IMR-90 (cell line): ENCODE measurements at regions not wholly inside any gene's neighbourhood (a gene's known extent, or its start where the extent isn't known, plus 50 kb on each side); places are given as distances from the start of the nearest gene placed in this dataset.

ENCODE experiments used
- ATAC-seq: fragments of 200-7000 bp; cut with Tn5 transposase; 2 replicates; pipeline ENCODE4 v1.9.1; 2020; ENCODE audit warnings: low read depth, mild to moderate bottlenecking, moderate library complexity
- BruUV-seq: library from RNA; stranded (reverse); fragments of 400-500 nt; replicated peaks from 2 replicates; lab custom pipeline; 2021; lab: Mats Ljungman, UMichigan
- CTCF ChIA-PET: fragments of 300-600 bp; formaldehyde crosslinking; extraction: SDS; loops from one replicate; lab custom pipeline; 2021; ENCODE audit warnings: antibody characterized with exemption; lab: Yijun Ruan, JAX
- POLR2A ChIA-PET: fragments of 300-600 bp; sonication (Branson Sonifier 250); formaldehyde crosslinking; loops from one replicate; lab custom pipeline; 2022; ENCODE audit warnings: antibody characterized with exemption; ENCODE audit not compliant: unreplicated experiment; lab: Charles Lee
- DNase-seq: peaks from one replicate; pipeline ENCODE4 v3.0.0; 2013
- H2AFZ ChIP-seq: replicated peaks from 2 replicates; pipeline ENCODE3; 2013; ENCODE audit warnings: low read length, mild to moderate bottlenecking; ENCODE audit not compliant: poor library complexity
- H2AK5ac ChIP-seq: 2 replicates; pipeline ENCODE4 v1.6.1; 2013; ENCODE audit warnings: low read depth, low read length, inconsistent platforms
- H2AK9ac ChIP-seq: replicated peaks from 2 replicates; pipeline ENCODE3; 2013; ENCODE audit warnings: mild to moderate bottlenecking, low read depth, low read length, moderate library complexity; ENCODE audit not compliant: poor library complexity
- H2BK120ac ChIP-seq: 2 replicates; pipeline ENCODE4 v1.6.1; 2013; ENCODE audit warnings: low read depth, low read length, inconsistent platforms
- H2BK15ac ChIP-seq: 3 replicates; pipeline ENCODE4 v1.6.1; 2013; ENCODE audit warnings: low read depth, low read length, inconsistent platforms
- H2BK20ac ChIP-seq: 2 replicates; pipeline ENCODE4 v1.6.1; 2013; ENCODE audit warnings: low read depth, mild to moderate bottlenecking, inconsistent platforms, low read length, moderate library complexity
- H2BK5ac ChIP-seq: 2 replicates; pipeline ENCODE4 v1.6.1; 2013; ENCODE audit warnings: mild to moderate bottlenecking, low read depth, low read length, inconsistent platforms; ENCODE audit not compliant: poor library complexity, severe bottlenecking
- H3K14ac ChIP-seq: replicated peaks from 2 replicates; pipeline ENCODE4 v1.6.1; 2013; ENCODE audit warnings: low read depth, low read length, inconsistent platforms
- H3K18ac ChIP-seq: 2 replicates; pipeline ENCODE4 v1.6.1; 2013; ENCODE audit warnings: low read depth, low read length, control low read depth
- H3K23ac ChIP-seq: 2 replicates; pipeline ENCODE4 v1.6.1; 2013; ENCODE audit warnings: low read depth, low read length, inconsistent platforms
- H3K27ac ChIP-seq: 2 replicates; pipeline ENCODE4 v1.5.1; 2013; ENCODE audit warnings: mild to moderate bottlenecking, control low read depth, low read length; ENCODE audit not compliant: insufficient read depth
- H3K27me3 ChIP-seq: 2 replicates; pipeline ENCODE4 v1.6.1; 2013; ENCODE audit warnings: low read length; ENCODE audit not compliant: control insufficient read depth, insufficient read depth
- H3K36me3 ChIP-seq: 2 replicates; pipeline ENCODE4 v1.6.1; 2013; ENCODE audit warnings: low read length, mixed read lengths; ENCODE audit not compliant: control insufficient read depth, insufficient read depth
- H3K4ac ChIP-seq: 2 replicates; pipeline ENCODE4 v1.6.1; 2013; ENCODE audit warnings: low read depth, low read length, inconsistent platforms
- H3K4me1 ChIP-seq: 2 replicates; pipeline ENCODE4 v1.6.1; 2013; ENCODE audit warnings: low read length, mixed read lengths; ENCODE audit not compliant: control insufficient read depth, insufficient read depth
- H3K4me2 ChIP-seq: 2 replicates; pipeline ENCODE4 v1.6.1; 2013; ENCODE audit warnings: low read depth, mild to moderate bottlenecking, control low read depth, low read length, moderate library complexity
- H3K4me3 ChIP-seq: 2 replicates; pipeline ENCODE4 v1.5.1; 2013; ENCODE audit warnings: low read depth, mild to moderate bottlenecking, control low read depth, low read length, moderate library complexity; ENCODE audit not compliant: insufficient read depth
- H3K56ac ChIP-seq: 2 replicates; pipeline ENCODE4 v1.6.1; 2013; ENCODE audit warnings: low read length, inconsistent platforms; ENCODE audit not compliant: insufficient read depth; ENCODE audit errors: extremely low read depth
- H3K79me1 ChIP-seq, 2 experiments: 2 replicates each; pipeline ENCODE4 v1.6.1; 2013; ENCODE audit warnings: low read length in 2 of 2, inconsistent platforms in 1 of 2, low read depth in 1 of 2
- H3K9ac ChIP-seq: 2 replicates; pipeline ENCODE4 v1.6.1; 2013; ENCODE audit warnings: low read depth, low read length, control low read depth
- H3K9me1 ChIP-seq: 2 replicates; pipeline ENCODE4 v1.6.1; 2013; ENCODE audit warnings: low read length, inconsistent platforms; ENCODE audit not compliant: insufficient read depth
- H3K9me3 ChIP-seq: 2 replicates; pipeline ENCODE4 v1.6.1; 2013; ENCODE audit warnings: low read length; ENCODE audit not compliant: control insufficient read depth, insufficient read depth
- H4K20me1 ChIP-seq: 2 replicates; pipeline ENCODE4 v1.6.1; 2013; ENCODE audit warnings: low read length, inconsistent platforms; ENCODE audit not compliant: insufficient read depth
- H4K5ac ChIP-seq: 2 replicates; pipeline ENCODE4 v1.6.1; 2013; ENCODE audit warnings: mild to moderate bottlenecking, low read depth, low read length, control low read depth
- H4K8ac ChIP-seq, 2 experiments: 2 replicates each; pipeline ENCODE4 v1.6.1; 2013; ENCODE audit warnings: low read depth in 2 of 2, low read length in 2 of 2, control low read depth in 1 of 2, inconsistent platforms in 1 of 2
- H4K91ac ChIP-seq: 2 replicates; pipeline ENCODE4 v1.6.1; 2013; ENCODE audit warnings: low read depth, low read length, inconsistent platforms; ENCODE audit not compliant: insufficient read depth
- BHLHE40 ChIP-seq: fragments of 150-350 bp; IDR thresholded peaks from 2 replicates; pipeline ENCODE4 v1.6.1; 2016; ENCODE audit warnings: mild to moderate bottlenecking, low read depth, low read length
- CEBPB ChIP-seq: IDR thresholded peaks from 2 replicates; pipeline ENCODE4 v1.6.1; 2012; ENCODE audit warnings: low read depth, low read length, improper control_type of control experiment
- CHD1 ChIP-seq: IDR thresholded peaks from 2 replicates; pipeline ENCODE4 v1.6.1; 2012; ENCODE audit warnings: low read depth, low read length, improper control_type of control experiment
- ELK1 ChIP-seq: fragments of 150-350 bp; IDR thresholded peaks from 2 replicates; pipeline ENCODE4 v1.6.1; 2016; ENCODE audit warnings: low read depth, mild to moderate bottlenecking, low read length, moderate library complexity, borderline replicate concordance
- FOS ChIP-seq: fragments of 150-350 bp; IDR thresholded peaks from 2 replicates; pipeline ENCODE4 v1.6.1; 2016; ENCODE audit warnings: low read depth, low read length
- MAFK ChIP-seq: IDR thresholded peaks from 2 replicates; pipeline ENCODE4 v1.6.1; 2012; ENCODE audit warnings: low read depth, low read length, improper control_type of control experiment
- MAZ ChIP-seq: IDR thresholded peaks from 2 replicates; pipeline ENCODE4 v1.6.1; 2012; ENCODE audit warnings: low read depth, mild to moderate bottlenecking, low read length, improper control_type of control experiment, moderate library complexity, borderline replicate concordance
- MXI1 ChIP-seq: IDR thresholded peaks from 2 replicates; pipeline ENCODE4 v1.6.1; 2012; ENCODE audit warnings: low read depth, mild to moderate bottlenecking, low read length, moderate library complexity, borderline replicate concordance
- NFE2L2 ChIP-seq: fragments of 150-350 bp; IDR thresholded peaks from 2 replicates; pipeline ENCODE4 v1.6.1; 2016; ENCODE audit warnings: low read depth, mild to moderate bottlenecking, low read length
- POLR2A ChIP-seq: IDR thresholded peaks from 2 replicates; pipeline ENCODE4 v1.6.1; 2012; ENCODE audit warnings: mild to moderate bottlenecking, low read depth, low read length
- RAD21 ChIP-seq: IDR thresholded peaks from 2 replicates; pipeline ENCODE4 v1.6.1; 2012; ENCODE audit warnings: low read length, improper control_type of control experiment
- RCOR1 ChIP-seq: IDR thresholded peaks from 2 replicates; pipeline ENCODE4 v1.6.1; 2012; ENCODE audit warnings: mild to moderate bottlenecking, low read length, improper control_type of control experiment; ENCODE audit not compliant: insufficient replicate concordance
- RFX5 ChIP-seq: IDR thresholded peaks from 2 replicates; pipeline ENCODE4 v1.8.0; 2012; ENCODE audit warnings: low read depth, mild to moderate bottlenecking, low read length, moderate library complexity
- SMC3 ChIP-seq: fragments of 150-350 bp; IDR thresholded peaks from 2 replicates; pipeline ENCODE4 v1.6.1; 2016; ENCODE audit warnings: low read depth, mild to moderate bottlenecking, antibody characterized with exemption, low read length, moderate library complexity
- WGBS, 2 experiments: methylation state at CpG; one replicate each; pipeline versions ENCODE4 v1.1.5 to v1.1.7; 2013; ENCODE audit warnings: missing lambda C conversion rate in 2 of 2; ENCODE audit not compliant: insufficient read length in 1 of 2; ENCODE audit errors: extremely low coverage in 2 of 2; 5-methylcytosine and 5-hydroxymethylcytosine counted together
- dilution Hi-C: fragments of 300-500 bp; cut with HindIII; formaldehyde crosslinking; loops from one replicate; pipeline ENCODE4 v1.14.3; 2018; ENCODE audit warnings: low sequenced_read_pairs; ENCODE audit not compliant: unreplicated experiment
- in situ Hi-C: fragments of 300-500 bp; cut with MboI; formaldehyde crosslinking; loops from 3 replicates; pipeline ENCODE4 v1.14.3; 2019; ENCODE audit warnings: low sequenced_read_pairs, inconsistent platforms, mixed read lengths
- intact Hi-C: fragments of 100-400 bp; cut with micrococcal nuclease; formaldehyde crosslinking; loops from 2 replicates; pipeline ENCODE4 v1.10.0; 2022
- TF ChIP-seq, protein P1 (sequence below): conservative IDR thresholded peaks from 2 replicates; pipeline ENCODE4 v1.5.1; 2012; ENCODE audit warnings: mild to moderate bottlenecking, low read depth, low read length, improper control_type of control experiment
- TF ChIP-seq, protein P2 (sequence below): fragments of 150-350 bp; IDR thresholded peaks from 2 replicates; pipeline ENCODE4 v1.6.1; 2017; ENCODE audit warnings: mild to moderate bottlenecking, antibody characterized with exemption, low read length, low read depth

DNA sequence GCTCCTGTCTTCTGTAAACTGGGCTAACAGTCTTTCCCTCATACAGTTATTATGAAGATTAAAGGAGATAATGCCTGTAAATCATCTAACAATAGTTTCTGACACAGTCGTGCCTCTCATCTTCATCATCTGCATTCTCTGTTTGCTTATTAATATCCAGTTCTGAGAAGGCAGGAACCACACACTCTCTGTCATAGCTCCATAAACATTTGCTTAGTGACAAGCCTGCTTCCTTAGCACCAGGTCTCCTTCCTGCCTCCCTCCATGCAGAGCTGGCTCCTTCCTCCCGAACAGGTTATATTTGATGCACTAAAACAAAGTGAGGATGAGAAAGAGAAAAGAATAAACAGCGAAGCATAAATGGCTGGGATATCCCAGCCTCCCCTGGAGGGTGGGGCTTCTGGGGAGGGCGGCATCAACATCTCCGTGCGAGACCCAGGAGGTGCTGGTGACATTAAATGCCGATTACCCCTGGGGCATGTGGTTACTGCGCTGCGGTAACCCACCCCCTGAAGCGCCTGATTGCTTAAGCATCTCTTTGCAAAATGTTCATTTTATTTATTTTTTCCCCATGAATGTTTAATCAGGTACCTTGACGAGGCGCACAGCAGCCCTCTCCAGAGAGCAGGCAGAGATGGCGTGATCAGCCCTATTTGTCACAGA lies 404.9 kb downstream of the NXPE2 start:
- ATAC-seq, result no peak
- dilution Hi-C loops, result no loop called here

More for the DNA sequence above, 404.9 kb downstream of the NXPE2 start:
- in situ Hi-C loops (no loop called here), intact Hi-C loops (no loop called here)
- H3K36me3 ChIP-seq, result no peaks in the 10 kb centered on the region
- no peaks in the 10 kb centered on the region for H3K27me3 ChIP-seq
- H3K23ac ChIP-seq, result no peak overlapping the region
- H4K91ac ChIP-seq, result no peak overlapping the region
- H2AK9ac ChIP-seq, result no peak overlapping the region
- no peak overlapping the region for H3K4me2 ChIP-seq
- no peak overlapping the region for H2BK20ac ChIP-seq
- no peaks in the 10 kb centered on the region for H3K9me1 ChIP-seq
- DNase-seq, result no peak
- CTCF ChIA-PET, result no interaction called here
- H3K9ac ChIP-seq, result no peak overlapping the region
- no peak overlapping the region for H2BK120ac ChIP-seq
- POLR2A ChIA-PET, result no interaction called here
- H4K5ac ChIP-seq, result no peak overlapping the region
- no peak overlapping the region for H3K56ac ChIP-seq
- H3K18ac ChIP-seq, result no peak overlapping the region
- no peak overlapping the region for H2BK15ac ChIP-seq
- H4K8ac ChIP-seq, result no peak overlapping the region
- no peak overlapping the region for H3K14ac ChIP-seq
- no peak overlapping the region for H2AK5ac ChIP-seq
- H2AFZ ChIP-seq, result no peak overlapping the region
- no peak overlapping the region for H3K4ac ChIP-seq
- TF ChIP-seq, protein P1, sequence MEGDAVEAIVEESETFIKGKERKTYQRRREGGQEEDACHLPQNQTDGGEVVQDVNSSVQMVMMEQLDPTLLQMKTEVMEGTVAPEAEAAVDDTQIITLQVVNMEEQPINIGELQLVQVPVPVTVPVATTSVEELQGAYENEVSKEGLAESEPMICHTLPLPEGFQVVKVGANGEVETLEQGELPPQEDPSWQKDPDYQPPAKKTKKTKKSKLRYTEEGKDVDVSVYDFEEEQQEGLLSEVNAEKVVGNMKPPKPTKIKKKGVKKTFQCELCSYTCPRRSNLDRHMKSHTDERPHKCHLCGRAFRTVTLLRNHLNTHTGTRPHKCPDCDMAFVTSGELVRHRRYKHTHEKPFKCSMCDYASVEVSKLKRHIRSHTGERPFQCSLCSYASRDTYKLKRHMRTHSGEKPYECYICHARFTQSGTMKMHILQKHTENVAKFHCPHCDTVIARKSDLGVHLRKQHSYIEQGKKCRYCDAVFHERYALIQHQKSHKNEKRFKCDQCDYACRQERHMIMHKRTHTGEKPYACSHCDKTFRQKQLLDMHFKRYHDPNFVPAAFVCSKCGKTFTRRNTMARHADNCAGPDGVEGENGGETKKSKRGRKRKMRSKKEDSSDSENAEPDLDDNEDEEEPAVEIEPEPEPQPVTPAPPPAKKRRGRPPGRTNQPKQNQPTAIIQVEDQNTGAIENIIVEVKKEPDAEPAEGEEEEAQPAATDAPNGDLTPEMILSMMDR, result no peak
- TF ChIP-seq CEBPB (no peak), BHLHE40 (no peak), RFX5 (no peak), ELK1 (no peak), SMC3 (no peak), NFE2L2 (no peak), FOS (no peak), RAD21 (no peak), RCOR1 (no peak), MXI1 (no peak), POLR2A (no peak), MAFK (no peak), MAZ (no peak), CHD1 (no peak)
- TF ChIP-seq, protein P2, sequence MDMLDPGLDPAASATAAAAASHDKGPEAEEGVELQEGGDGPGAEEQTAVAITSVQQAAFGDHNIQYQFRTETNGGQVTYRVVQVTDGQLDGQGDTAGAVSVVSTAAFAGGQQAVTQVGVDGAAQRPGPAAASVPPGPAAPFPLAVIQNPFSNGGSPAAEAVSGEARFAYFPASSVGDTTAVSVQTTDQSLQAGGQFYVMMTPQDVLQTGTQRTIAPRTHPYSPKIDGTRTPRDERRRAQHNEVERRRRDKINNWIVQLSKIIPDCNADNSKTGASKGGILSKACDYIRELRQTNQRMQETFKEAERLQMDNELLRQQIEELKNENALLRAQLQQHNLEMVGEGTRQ, result no peak
- no peak overlapping the region for H3K27ac ChIP-seq
- H3K4me1 ChIP-seq, result no peaks in the 10 kb centered on the region
- WGBS, 2 experiments, result 55% methylated on average over 6 of the region's 13 CpGs; no CpG with 5 or more reads in 1 of the 2 experiments
- BruUV-seq, result no TSS peak
- H4K20me1 ChIP-seq, result no peaks in the 10 kb centered on the region
- no peak overlapping the region for H3K4me3 ChIP-seq
- H3K9me3 ChIP-seq, result no peaks in the 10 kb centered on the region
- H3K79me1 ChIP-seq, result no peaks in the 10 kb centered on the region
- H2BK5ac ChIP-seq, result no peak overlapping the region
